ENCODE measurements at regions not wholly inside any gene's neighbourhood (a gene's known extent, or its start where the extent isn't known, plus 50 kb on each side); places are given as distances from the start of the nearest gene placed in this dataset.

DNA sequence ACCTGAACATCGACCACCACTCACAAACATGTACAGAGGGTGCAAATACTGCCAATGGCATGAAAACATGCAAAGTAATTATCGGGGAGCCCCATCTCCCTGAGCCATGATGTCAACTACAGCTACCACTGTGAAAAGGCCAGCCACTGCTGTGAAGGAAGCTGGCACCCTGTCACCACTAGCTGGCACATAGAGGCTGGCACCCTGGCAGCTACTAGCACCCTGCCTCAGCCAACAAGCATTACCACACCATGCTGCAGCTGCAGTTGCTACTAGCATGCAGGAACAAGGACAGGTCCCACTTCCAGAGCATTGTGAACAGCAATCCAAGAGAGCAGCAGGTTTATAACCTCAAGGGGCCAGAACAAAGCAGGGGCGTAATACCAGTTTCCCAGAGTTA is 81.4 kb downstream of the PRR32 start:
- TF ChIP-seq, protein P1, sequence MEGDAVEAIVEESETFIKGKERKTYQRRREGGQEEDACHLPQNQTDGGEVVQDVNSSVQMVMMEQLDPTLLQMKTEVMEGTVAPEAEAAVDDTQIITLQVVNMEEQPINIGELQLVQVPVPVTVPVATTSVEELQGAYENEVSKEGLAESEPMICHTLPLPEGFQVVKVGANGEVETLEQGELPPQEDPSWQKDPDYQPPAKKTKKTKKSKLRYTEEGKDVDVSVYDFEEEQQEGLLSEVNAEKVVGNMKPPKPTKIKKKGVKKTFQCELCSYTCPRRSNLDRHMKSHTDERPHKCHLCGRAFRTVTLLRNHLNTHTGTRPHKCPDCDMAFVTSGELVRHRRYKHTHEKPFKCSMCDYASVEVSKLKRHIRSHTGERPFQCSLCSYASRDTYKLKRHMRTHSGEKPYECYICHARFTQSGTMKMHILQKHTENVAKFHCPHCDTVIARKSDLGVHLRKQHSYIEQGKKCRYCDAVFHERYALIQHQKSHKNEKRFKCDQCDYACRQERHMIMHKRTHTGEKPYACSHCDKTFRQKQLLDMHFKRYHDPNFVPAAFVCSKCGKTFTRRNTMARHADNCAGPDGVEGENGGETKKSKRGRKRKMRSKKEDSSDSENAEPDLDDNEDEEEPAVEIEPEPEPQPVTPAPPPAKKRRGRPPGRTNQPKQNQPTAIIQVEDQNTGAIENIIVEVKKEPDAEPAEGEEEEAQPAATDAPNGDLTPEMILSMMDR (IDR thresholded peaks at IDR 0.05; ENCODE audit: extremely low read depth in 1 of 2, insufficient read depth in 1 of 2, low read depth in 1 of 2, low read length in 2 of 2), result no peak
- TF ChIP-seq POLR2A (IDR thresholded peaks at IDR 0.05; ENCODE audit: low read depth, low read length), result no peak
- no peak for TF ChIP-seq EZH2 (IDR thresholded peaks at IDR 0.05; ENCODE audit: borderline replicate concordance, low read depth, low read length, severe bottlenecking)

Measured in endothelial cell of umbilical vein (primary cell).